PC-9 (cell line): ENCODE measurements at regions not wholly inside any gene's neighbourhood (a gene's known extent, or its start where the extent isn't known, plus 50 kb on each side); places are given as distances from the start of the nearest gene placed in this dataset.

Experiments used
- BruUV-seq: library from RNA; stranded (reverse); fragments of 400-500 nt; replicated peaks from 2 replicates; lab custom pipeline; 2021; lab: Mats Ljungman, UMichigan
- CTCF ChIA-PET: fragments of 300-600 bp; sonication (Branson Sonifier 250); formaldehyde crosslinking; loops from one replicate; lab custom pipeline; 2022; ENCODE audit warnings: antibody characterized with exemption; lab: Charles Lee
- POLR2A ChIA-PET: fragments of 300-600 bp; sonication (Branson Sonifier 250); formaldehyde crosslinking; loops from one replicate; lab custom pipeline; 2022; ENCODE audit warnings: antibody characterized with exemption; ENCODE audit not compliant: unreplicated experiment; lab: Charles Lee
- DNase-seq, 2 experiments: peaks; one replicate each; pipeline versions ENCODE4 v3.0.0 to v3.0.0-alpha.2; 2015 to 2022; ENCODE audit warnings: mixed read lengths in 1 of 2
- H2AFZ ChIP-seq: fragments of 200-600 bp; sonication (generic); 2 replicates; pipeline ENCODE4 v1.8.1; 2017; ENCODE audit warnings: antibody characterized with exemption
- H3F3A ChIP-seq: fragments of 200-600 bp; sonication (generic); 2 replicates; pipeline ENCODE4 v1.8.1; 2017; ENCODE audit warnings: antibody characterized with exemption, mild to moderate bottlenecking, low read depth; ENCODE audit not compliant: insufficient read depth
- H3K27ac ChIP-seq: fragments of 200-600 bp; sonication (generic); 2 replicates; pipeline ENCODE4 v1.6.1; 2016; ENCODE audit warnings: mixed run types
- H3K27me3 ChIP-seq: fragments of 200-600 bp; sonication (generic); 2 replicates; pipeline ENCODE4 v1.6.1; 2016; ENCODE audit warnings: low read depth, mixed run types; ENCODE audit not compliant: insufficient read depth
- H3K36me3 ChIP-seq: fragments of 200-600 bp; sonication (generic); 2 replicates; pipeline ENCODE4 v1.6.1; 2016; ENCODE audit warnings: low read depth, mixed run types
- H3K4me1 ChIP-seq: fragments of 200-600 bp; sonication (generic); replicated peaks from 2 replicates; pipeline ENCODE4 v1.6.1; 2016; ENCODE audit warnings: mixed run types; ENCODE audit not compliant: insufficient read depth
- H3K4me2 ChIP-seq: fragments of 200-600 bp; sonication (generic); 2 replicates; pipeline ENCODE4 v1.6.1; 2017; ENCODE audit warnings: mixed run types
- H3K4me3 ChIP-seq: fragments of 200-600 bp; sonication (generic); 2 replicates; pipeline ENCODE4 v1.6.1; 2016; ENCODE audit warnings: mixed run types
- H3K79me2 ChIP-seq: fragments of 200-600 bp; sonication (generic); 2 replicates; pipeline ENCODE4 v1.6.1; 2017; ENCODE audit warnings: low read depth, mixed run types
- H3K9me2 ChIP-seq: fragments of 200-600 bp; sonication (generic); 2 replicates; pipeline ENCODE4 v1.8.1; 2017; ENCODE audit warnings: mild to moderate bottlenecking; ENCODE audit not compliant: insufficient read depth
- H3K9me3 ChIP-seq: fragments of 200-600 bp; sonication (generic); 2 replicates; pipeline ENCODE4 v1.8.1; 2016; ENCODE audit warnings: low read depth; ENCODE audit not compliant: insufficient read depth
- H4K20me1 ChIP-seq: fragments of 200-600 bp; sonication (generic); 2 replicates; pipeline ENCODE4 v1.8.1; 2017; ENCODE audit not compliant: insufficient read depth
- EZH2 ChIP-seq: fragments of 200-600 bp; sonication (generic); IDR thresholded peaks from 2 replicates; pipeline ENCODE4 v1.8.0; 2017; ENCODE audit warnings: antibody characterized with exemption, low read depth
- intact Hi-C: fragments of 100-400 bp; cut with micrococcal nuclease; formaldehyde crosslinking; loops from one replicate; pipeline ENCODE4 v1.10.0; 2022; ENCODE audit not compliant: unreplicated experiment
- TF ChIP-seq, protein P1 (sequence below): fragments of 200-600 bp; sonication (generic); conservative IDR thresholded peaks from 2 replicates; pipeline ENCODE4 v1.6.1; 2017; ENCODE audit warnings: mixed run types, antibody characterized with exemption, mild to moderate bottlenecking, moderate library complexity

DNA sequence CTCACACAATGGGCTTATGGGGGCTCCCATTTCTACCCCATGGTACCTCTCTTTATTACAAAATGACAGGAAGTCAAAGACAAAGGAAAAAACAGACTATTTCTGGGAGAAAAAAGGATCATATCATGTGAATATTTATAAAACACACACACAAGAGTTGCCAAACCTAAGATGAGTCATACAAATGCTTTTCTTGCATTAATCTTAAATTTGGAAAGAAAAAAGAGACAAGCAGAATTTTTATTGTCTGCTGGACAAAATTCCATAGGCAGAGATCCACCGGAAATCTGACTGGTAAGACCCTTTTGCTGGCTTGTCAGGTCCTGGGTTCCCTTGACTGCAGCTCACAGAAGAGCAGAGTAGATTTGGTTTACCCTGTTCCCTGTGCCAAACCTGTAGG is 1732.3 kb upstream of the PIK3C3 start:
- Histone ChIP-seq H3K27me3 (no peaks in the 10 kb centered on the region), H3F3A (no peaks in the 10 kb centered on the region), H2AFZ (no peak overlapping the region), H3K4me3 (no peak overlapping the region), H3K4me1 (no peaks in the 10 kb centered on the region), H3K36me3 (no peaks in the 10 kb centered on the region), H4K20me1 (no peaks in the 10 kb centered on the region), H3K27ac (no peak overlapping the region), H3K79me2 (no peaks in the 10 kb centered on the region), H3K4me2 (no peak overlapping the region), H3K9me2 (no peaks in the 10 kb centered on the region), H3K9me3 (no peaks in the 10 kb centered on the region)
- TF ChIP-seq, protein P1, sequence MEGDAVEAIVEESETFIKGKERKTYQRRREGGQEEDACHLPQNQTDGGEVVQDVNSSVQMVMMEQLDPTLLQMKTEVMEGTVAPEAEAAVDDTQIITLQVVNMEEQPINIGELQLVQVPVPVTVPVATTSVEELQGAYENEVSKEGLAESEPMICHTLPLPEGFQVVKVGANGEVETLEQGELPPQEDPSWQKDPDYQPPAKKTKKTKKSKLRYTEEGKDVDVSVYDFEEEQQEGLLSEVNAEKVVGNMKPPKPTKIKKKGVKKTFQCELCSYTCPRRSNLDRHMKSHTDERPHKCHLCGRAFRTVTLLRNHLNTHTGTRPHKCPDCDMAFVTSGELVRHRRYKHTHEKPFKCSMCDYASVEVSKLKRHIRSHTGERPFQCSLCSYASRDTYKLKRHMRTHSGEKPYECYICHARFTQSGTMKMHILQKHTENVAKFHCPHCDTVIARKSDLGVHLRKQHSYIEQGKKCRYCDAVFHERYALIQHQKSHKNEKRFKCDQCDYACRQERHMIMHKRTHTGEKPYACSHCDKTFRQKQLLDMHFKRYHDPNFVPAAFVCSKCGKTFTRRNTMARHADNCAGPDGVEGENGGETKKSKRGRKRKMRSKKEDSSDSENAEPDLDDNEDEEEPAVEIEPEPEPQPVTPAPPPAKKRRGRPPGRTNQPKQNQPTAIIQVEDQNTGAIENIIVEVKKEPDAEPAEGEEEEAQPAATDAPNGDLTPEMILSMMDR = no peak
- no peak for TF ChIP-seq EZH2
- ChIA-PET POLR2A (no interaction called here), CTCF (no interaction called here)
- no peak for DNase-seq
- intact Hi-C loops = no loop called here
- no TSS peak for BruUV-seq

- intact Hi-C loops = no loop called here
- H3K36me3 ChIP-seq = no peaks in the 10 kb centered on the region
- CTCF ChIA-PET = no interaction called here
- no peaks in the 10 kb centered on the region for H3K9me3 ChIP-seq
- no peak overlapping the region for H2AFZ ChIP-seq
- no peak overlapping the region for H3K27ac ChIP-seq
- H3K27me3 ChIP-seq = no peaks in the 10 kb centered on the region
- no peak overlapping the region for H3K4me2 ChIP-seq
- no TSS peak for BruUV-seq
- H3K4me3 ChIP-seq = no peak overlapping the region
- H3F3A ChIP-seq = no peaks in the 10 kb centered on the region
- POLR2A ChIA-PET = no interaction called here
- no peaks in the 10 kb centered on the region for H3K9me2 ChIP-seq
- DNase-seq = no peak
- no peaks in the 10 kb centered on the region for H4K20me1 ChIP-seq
- no peaks in the 10 kb centered on the region for H3K4me1 ChIP-seq
- H3K79me2 ChIP-seq = no peaks in the 10 kb centered on the region
- no peak for TF ChIP-seq EZH2
- TF ChIP-seq, protein P1 = no peak
These were observed 1738.2 kb upstream of the PIK3C3 start for GRCh38 chr18:40216856-40217255.

- ChIA-PET CTCF (no interaction called here), POLR2A (no interaction called here)
- intact Hi-C loops = no loop called here
- Histone ChIP-seq H3F3A (no peaks in the 10 kb centered on the region), H3K9me2 (no peaks in the 10 kb centered on the region), H4K20me1 (no peaks in the 10 kb centered on the region), H3K79me2 (no peaks in the 10 kb centered on the region), H3K27ac (no peak overlapping the region), H3K36me3 (no peaks in the 10 kb centered on the region), H3K4me2 (no peak overlapping the region), H3K9me3 (no peaks in the 10 kb centered on the region), H3K4me3 (no peak overlapping the region), H3K27me3 (no peaks in the 10 kb centered on the region), H2AFZ (no peak overlapping the region), H3K4me1 (no peaks in the 10 kb centered on the region)
- no TSS peak for BruUV-seq
- TF ChIP-seq EZH2 = no peak
- TF ChIP-seq, protein P1 = no peak
- no peak for DNase-seq
These were observed 1739.1 kb upstream of the PIK3C3 start for GRCh38 chr18:40215979-40216378.
